Stimulated activated CD4-positive, alpha-beta T cell treated with anti-CD3 and anti-CD28 coated beads, Interleukin-12 subunit alpha, Interleukin-12 subunit beta, amount 100 ng/mL, for 4 hours (primary cell): ENCODE measurements at regions not wholly inside any gene's neighbourhood (a gene's known extent, or its start where the extent isn't known, plus 50 kb on each side); places are given as distances from the start of the nearest gene placed in this dataset.

Source experiments
- DNase-seq: peaks from one replicate; pipeline ENCODE4 v3.0.0-alpha.2; 2020

- no peak for DNase-seq
Observed at GRCh38 chr6:97594844-97595243, 311.8 kb upstream of the MMS22L start.

- DNase-seq: no peak
Observed at GRCh38 chr6:97621111-97621510, 338.1 kb upstream of the MMS22L start.

GRCh38 chr6:97626671-97627441 is 343.8 kb upstream of the MMS22L start:
- DNase-seq: no peak

- DNase-seq: no peak
Observed at GRCh38 chr6:97629180-97629579, 346.2 kb upstream of the MMS22L start.

GRCh38 chr6:97630604-97631003 is 347.6 kb upstream of the MMS22L start:
- DNase-seq: no peak

GRCh38 chr6:97632341-97632740 is 349.3 kb upstream of the MMS22L start:
- no peak for DNase-seq

- no peak for DNase-seq
Observed at GRCh38 chr6:97639702-97640101, 356.7 kb upstream of the MMS22L start.

GRCh38 chr6:97644353-97644752 is 361.3 kb upstream of the MMS22L start:
- no peak for DNase-seq

GRCh38 chr6:97645757-97646156 is 362.7 kb upstream of the MMS22L start:
- no peak for DNase-seq

GRCh38 chr6:97653076-97653475 is 370.1 kb upstream of the MMS22L start:
- no peak for DNase-seq

GRCh38 chr6:97653517-97653916 is 370.5 kb upstream of the MMS22L start:
- no peak for DNase-seq

GRCh38 chr6:97654674-97655073 is 371.7 kb upstream of the MMS22L start:
- DNase-seq: no peak

GRCh38 chr6:97656236-97656635 is 373.2 kb upstream of the MMS22L start:
- DNase-seq: no peak

- no peak for DNase-seq
Observed at GRCh38 chr6:97656706-97657350, 373.8 kb upstream of the MMS22L start.

GRCh38 chr6:97658090-97658489 is 375.1 kb upstream of the MMS22L start:
- no peak for DNase-seq

- DNase-seq: no peak
Observed at GRCh38 chr6:97663252-97663651, 380.2 kb upstream of the MMS22L start.

- no peak for DNase-seq
Observed at GRCh38 chr6:97665446-97665845, 382.4 kb upstream of the MMS22L start.

GRCh38 chr6:97666889-97667288 is 383.9 kb upstream of the MMS22L start:
- no peak for DNase-seq

GRCh38 chr6:97668716-97669115 is 385.7 kb upstream of the MMS22L start:
- no peak for DNase-seq

- DNase-seq: no peak
Observed at GRCh38 chr6:97669191-97670031, 386.4 kb upstream of the MMS22L start.

- no peak for DNase-seq
Observed at GRCh38 chr6:97674802-97675201, 391.8 kb upstream of the MMS22L start.

GRCh38 chr6:97677626-97678025 is 394.6 kb upstream of the MMS22L start:
- DNase-seq: no peak

GRCh38 chr6:97687916-97688315 is 404.9 kb upstream of the MMS22L start:
- no peak for DNase-seq
